Esophagus squamous epithelium (tissue), 4 donors: ENCODE measurements at regions not wholly inside any gene's neighbourhood (a gene's known extent, or its start where the extent isn't known, plus 50 kb on each side); places are given as distances from the start of the nearest gene placed in this dataset.

ENCODE experiments used
- POLR2A ChIP-seq, 4 donors: fragments of 450-650 bp; IDR thresholded peaks; one replicate each; pipeline ENCODE4 v1.6.1; 2017; ENCODE audit warnings: antibody characterized with exemption in 4 of 4, mild to moderate bottlenecking in 4 of 4, moderate library complexity in 3 of 4
- TF ChIP-seq, protein P1 (sequence below), 6 experiments: fragments of 450-650 bp in 4 of 6; fragments of 200-600 bp in 2 of 6; sonication (generic) in 2 of 6; IDR thresholded peaks; one replicate each; pipeline ENCODE4 v1.5.1; 2016 to 2019; ENCODE audit warnings: antibody characterized with exemption in 6 of 6, mild to moderate bottlenecking in 4 of 6, moderate library complexity in 4 of 6

DNA sequence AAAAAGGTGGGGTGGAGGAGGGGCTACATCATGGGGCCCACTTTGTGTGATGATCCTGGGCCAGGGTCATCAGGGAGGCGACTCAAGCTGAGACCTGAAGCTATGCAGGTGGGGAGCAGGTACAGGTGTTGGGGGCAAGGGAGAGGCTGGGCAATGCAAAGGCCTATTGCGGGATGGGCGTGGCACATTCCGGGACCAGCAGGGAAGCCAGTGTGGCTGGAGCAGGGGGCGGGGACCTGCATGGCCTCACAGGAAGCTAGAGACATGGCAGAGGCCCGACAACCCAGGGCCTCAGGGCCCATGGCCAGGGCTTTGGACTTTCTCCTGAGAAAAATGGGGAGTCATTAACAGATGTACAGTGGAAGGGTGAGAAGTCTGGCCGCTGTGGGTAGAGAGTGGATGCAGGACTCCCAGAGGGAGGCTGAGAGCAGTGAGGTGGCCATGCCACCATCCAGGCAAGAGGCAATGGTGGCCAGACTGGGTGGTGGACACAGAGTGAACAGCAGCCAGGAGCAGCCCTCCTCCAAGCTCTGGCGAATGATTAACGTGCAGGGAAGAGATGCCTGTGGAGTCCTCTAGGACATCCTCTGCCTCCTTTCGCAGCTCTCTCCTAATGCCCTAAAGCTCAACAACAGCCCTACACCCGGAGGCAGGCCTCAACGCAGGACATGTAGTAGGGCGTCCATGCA, 122.6 kb upstream of the ATP2B2 start:
- TF ChIP-seq, protein P1, sequence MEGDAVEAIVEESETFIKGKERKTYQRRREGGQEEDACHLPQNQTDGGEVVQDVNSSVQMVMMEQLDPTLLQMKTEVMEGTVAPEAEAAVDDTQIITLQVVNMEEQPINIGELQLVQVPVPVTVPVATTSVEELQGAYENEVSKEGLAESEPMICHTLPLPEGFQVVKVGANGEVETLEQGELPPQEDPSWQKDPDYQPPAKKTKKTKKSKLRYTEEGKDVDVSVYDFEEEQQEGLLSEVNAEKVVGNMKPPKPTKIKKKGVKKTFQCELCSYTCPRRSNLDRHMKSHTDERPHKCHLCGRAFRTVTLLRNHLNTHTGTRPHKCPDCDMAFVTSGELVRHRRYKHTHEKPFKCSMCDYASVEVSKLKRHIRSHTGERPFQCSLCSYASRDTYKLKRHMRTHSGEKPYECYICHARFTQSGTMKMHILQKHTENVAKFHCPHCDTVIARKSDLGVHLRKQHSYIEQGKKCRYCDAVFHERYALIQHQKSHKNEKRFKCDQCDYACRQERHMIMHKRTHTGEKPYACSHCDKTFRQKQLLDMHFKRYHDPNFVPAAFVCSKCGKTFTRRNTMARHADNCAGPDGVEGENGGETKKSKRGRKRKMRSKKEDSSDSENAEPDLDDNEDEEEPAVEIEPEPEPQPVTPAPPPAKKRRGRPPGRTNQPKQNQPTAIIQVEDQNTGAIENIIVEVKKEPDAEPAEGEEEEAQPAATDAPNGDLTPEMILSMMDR (IDR thresholded peaks at IDR 0.05): no peak
- TF ChIP-seq POLR2A (IDR thresholded peaks at IDR 0.05): no peak
